ENCODE measurements at regions not wholly inside any gene's neighbourhood (a gene's known extent, or its start where the extent isn't known, plus 50 kb on each side); places are given as distances from the start of the nearest gene placed in this dataset.
"Not testable (repeated sequence)": the region's sequence is repeated elsewhere in the genome, so short reads cannot be mapped to it uniquely, and the experiment has no call there.

DNA sequence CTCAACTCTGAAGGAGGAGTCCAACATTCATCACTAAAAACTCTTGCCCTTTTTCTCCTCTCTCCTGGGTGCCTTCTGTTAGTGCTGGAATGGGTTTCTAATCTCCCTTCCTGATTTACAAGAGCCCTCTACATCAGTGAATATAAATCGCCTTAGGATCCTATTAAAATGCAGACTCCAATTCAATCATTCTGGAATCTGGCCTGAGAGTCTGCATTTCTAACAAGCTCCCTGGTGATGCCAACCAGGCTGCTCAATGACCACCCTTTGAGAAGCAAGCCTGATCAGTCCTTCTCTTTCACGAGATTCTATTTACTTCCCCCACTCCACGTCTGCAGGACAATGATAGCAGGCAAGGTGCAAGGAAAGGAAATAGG lies 72.8 kb upstream of the E2F3 start:
- ATAC-seq (no peak), DNase-seq (ENCODE audit: low spot score in 2 of 2) (no peak)
- H3K27ac Mint-ChIP-seq = no peak overlapping the region
- no peaks in the 10 kb centered on the region for H3K9me3 Mint-ChIP-seq
- H3K36me3 Mint-ChIP-seq = no peaks in the 10 kb centered on the region

DNA sequence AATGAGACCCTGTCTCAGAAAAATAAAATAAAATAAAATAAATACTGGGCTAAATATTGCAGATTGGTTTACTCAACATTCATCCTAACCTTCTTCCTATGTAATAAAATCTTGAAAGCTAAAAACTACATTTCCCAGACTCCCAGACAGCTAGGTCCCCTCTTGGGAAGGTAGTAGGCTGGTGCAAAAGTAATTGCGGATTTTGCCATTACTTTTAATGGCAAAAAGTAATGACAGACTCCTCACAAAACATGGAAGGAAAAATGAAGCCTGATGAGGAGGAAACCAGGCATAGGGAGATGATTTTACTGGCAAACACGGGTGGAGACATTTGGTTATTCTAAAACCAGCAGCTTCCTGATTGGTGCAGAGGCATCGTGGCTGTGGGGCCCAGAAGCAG lies 70.6 kb upstream of the E2F3 start:
- DNase-seq (ENCODE audit: low spot score in 2 of 2) (no peak), ATAC-seq (no peak)
- no peak overlapping the region for H3K27ac Mint-ChIP-seq
- no peaks in the 10 kb centered on the region for H3K36me3 Mint-ChIP-seq
- H3K9me3 Mint-ChIP-seq = peaks cover 0 to 7% of the 10 kb centered on the region in 2 donors

DNA sequence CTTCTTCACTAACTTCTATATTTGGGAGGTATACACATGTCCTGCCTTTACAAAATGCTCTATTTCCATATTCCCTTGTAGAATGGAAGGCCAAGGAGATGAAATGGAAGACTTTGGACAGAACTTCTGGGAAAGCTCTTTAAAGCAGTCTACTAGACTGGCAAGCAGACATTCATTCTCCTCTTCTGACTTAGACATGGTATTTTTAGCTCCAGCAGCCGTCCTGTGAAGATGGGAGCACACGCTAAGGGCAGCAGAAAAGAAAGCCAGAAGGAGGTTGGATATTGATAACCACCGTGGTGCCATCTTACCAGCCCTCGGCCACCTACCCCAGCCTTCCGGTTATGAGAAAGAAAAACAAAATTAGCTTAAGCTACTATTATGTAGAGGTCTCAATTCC lies 70.1 kb upstream of the E2F3 start:
- H3K27ac Mint-ChIP-seq = no peak overlapping the region
- no peaks in the 10 kb centered on the region for H3K36me3 Mint-ChIP-seq
- peaks cover 0 to 7% of the 10 kb centered on the region in 2 donors for H3K9me3 Mint-ChIP-seq
- ATAC-seq (no peak), DNase-seq (ENCODE audit: low spot score in 2 of 2) (no peak)

DNA sequence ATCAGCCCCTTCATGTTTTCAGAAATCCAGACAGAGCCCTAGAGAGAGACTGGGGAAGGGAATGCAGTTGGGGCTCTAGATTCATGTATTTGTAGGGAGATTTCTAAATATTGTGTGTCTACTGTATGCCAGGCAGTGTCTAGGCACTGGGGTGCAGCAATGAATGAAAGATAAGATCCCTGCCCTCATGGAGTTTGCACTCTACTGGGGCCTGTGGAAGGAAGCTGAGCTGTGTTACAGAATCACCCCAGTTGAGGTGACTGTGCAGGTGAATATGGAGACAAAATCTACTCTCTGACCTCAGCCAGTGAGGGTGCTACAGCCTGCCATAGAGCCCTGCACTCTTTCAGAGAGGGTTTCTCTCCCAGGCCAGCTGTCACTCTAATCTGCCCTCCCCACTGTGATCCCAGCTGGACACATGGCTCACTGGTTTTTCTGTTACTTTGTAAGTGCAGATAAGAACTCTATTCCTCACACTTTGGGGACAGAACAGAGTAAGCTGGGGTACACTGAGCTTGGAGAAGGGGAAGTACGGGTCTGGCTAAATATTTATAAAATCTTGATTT lies 69.2 kb upstream of the E2F3 start:
- H3K27ac Mint-ChIP-seq = no peak overlapping the region
- no peak for ATAC-seq
- H3K9me3 Mint-ChIP-seq = peaks cover 0 to 7% of the 10 kb centered on the region in 2 donors
- no peak for DNase-seq (ENCODE audit: low spot score in 2 of 2)
- H3K36me3 Mint-ChIP-seq = no peaks in the 10 kb centered on the region

DNA sequence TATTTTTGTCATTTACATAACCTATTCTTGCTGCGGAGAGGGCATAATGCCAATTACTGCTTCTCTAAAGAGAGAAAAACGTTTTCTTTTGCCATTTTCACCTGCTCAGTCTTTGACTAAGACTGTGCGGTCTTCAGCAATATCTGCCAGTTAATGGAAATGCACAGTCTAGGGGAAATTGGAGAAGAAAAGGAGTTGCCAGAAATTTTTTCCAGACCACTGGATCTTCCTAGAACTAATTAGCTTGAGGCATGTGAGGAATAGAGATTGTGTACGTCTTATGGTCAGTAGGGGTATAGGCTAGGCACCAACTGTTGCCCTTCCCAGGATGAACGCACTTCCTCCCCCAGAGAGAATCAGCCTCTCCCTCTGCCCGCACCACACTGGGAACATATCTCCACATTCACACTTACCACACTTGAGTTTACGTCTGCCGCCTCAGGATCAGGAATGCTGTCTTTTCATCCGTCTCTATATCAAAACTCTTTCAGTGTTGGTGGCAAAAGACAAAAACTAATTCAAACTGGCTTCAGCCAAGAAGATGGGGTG lies 67.9 kb upstream of the E2F3 start:
- ATAC-seq (no peak), DNase-seq (ENCODE audit: low spot score in 2 of 2) (no peak)
- peaks cover 3 to 7% of the 10 kb centered on the region in 2 donors for H3K9me3 Mint-ChIP-seq
- no peaks in the 10 kb centered on the region for H3K36me3 Mint-ChIP-seq
- H3K27ac Mint-ChIP-seq = no peak overlapping the region

DNA sequence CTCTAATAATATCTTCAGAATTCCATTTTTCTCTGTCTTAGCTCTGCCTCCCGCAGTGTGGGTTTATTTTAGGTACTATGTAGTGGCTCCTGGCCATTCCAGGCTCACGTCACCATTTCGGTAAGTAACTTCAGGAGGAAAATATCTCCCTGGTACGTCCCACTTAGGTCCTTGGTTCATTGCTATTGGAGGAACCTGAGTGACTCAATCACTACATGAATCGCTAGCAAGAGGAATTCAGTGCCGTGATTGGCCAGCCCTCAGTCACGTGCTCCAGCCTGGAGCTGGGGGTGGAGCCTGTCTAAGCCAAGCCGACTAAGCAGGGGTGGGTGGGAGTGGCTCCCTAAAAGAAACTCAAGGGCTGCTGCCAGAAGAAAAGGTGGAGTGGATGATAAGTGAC lies 67.3 kb upstream of the E2F3 start:
- no peak for ATAC-seq
- Mint-ChIP-seq H3K9me3 (peaks cover 3 to 7% of the 10 kb centered on the region in 2 donors), H3K27ac (no peak overlapping the region), H3K36me3 (no peaks in the 10 kb centered on the region)
- no peak for DNase-seq (ENCODE audit: low spot score in 2 of 2)

DNA sequence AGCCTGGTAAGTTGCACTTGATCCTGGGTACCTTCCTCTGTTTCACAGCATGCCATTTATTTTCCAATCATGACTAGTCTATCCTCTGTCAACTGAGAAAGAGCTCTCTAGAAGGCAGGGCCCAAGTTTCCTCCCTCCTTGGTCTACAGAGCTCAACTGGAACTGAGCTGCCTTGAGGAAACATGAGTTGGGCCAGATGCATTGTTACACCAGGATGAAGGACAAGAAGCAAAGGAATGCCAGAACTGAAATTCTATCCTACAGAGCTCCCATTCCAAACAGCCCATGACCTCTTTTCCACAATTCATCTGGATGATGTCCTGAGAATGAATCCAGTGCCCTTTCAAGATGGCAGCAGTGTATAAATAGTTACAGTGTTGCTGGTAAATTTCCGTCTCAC lies 66.7 kb upstream of the E2F3 start:
- DNase-seq (ENCODE audit: low spot score in 2 of 2) (no peak), ATAC-seq (no peak)
- Mint-ChIP-seq H3K9me3 (peaks cover 3 to 11% of the 10 kb centered on the region in 2 donors), H3K27ac (no peak overlapping the region), H3K36me3 (no peaks in the 10 kb centered on the region)

DNA sequence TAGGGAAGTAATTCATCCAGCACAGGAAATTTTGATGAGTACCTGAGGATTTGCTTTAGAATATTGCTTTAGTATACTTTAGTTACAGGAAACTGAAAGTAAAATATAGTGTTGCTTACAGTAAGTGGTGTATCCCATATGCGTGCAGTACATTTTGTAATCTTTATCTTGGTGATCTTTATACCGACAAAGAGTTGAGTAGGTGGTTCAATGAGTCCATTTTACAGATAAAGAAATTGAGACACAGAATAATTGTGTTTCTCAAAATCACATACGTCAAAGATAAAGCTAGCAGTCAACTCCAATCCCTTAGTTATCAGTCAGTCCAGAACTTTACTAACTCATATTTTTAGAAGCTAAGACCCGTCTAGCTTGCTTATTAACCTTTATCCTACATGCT lies 65.8 kb upstream of the E2F3 start:
- H3K9me3 Mint-ChIP-seq = peaks cover 3 to 13% of the 10 kb centered on the region in 2 donors
- peak overlapping the region; percentile 1 to 83 for H3K27ac Mint-ChIP-seq
- ATAC-seq (peak in 1 of 2 donors; percentile 63), DNase-seq (ENCODE audit: low spot score in 2 of 2) (no peak)
- no peaks in the 10 kb centered on the region for H3K36me3 Mint-ChIP-seq

DNA sequence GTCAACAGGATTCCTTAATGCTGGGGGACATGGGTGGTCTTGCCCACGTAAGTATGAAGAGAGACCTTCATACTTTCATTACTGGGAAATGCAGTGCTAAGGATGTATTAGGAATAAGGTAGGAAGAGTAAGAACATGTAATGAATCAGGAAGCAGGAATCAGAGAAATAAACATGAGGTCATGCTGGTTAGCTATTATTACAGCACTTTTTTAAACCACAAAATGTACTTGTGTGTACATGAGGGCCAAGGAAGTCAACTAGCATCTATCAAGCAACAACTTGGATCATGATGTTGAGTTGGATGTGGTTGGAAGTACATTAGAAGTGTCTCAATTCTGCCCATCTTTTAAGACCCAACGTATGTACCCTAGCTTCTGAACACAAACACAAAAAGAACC lies 63.5 kb upstream of the E2F3 start:
- Mint-ChIP-seq H3K27ac (no peak overlapping the region), H3K36me3 (no peaks in the 10 kb centered on the region)
- ATAC-seq = no peak

DNA sequence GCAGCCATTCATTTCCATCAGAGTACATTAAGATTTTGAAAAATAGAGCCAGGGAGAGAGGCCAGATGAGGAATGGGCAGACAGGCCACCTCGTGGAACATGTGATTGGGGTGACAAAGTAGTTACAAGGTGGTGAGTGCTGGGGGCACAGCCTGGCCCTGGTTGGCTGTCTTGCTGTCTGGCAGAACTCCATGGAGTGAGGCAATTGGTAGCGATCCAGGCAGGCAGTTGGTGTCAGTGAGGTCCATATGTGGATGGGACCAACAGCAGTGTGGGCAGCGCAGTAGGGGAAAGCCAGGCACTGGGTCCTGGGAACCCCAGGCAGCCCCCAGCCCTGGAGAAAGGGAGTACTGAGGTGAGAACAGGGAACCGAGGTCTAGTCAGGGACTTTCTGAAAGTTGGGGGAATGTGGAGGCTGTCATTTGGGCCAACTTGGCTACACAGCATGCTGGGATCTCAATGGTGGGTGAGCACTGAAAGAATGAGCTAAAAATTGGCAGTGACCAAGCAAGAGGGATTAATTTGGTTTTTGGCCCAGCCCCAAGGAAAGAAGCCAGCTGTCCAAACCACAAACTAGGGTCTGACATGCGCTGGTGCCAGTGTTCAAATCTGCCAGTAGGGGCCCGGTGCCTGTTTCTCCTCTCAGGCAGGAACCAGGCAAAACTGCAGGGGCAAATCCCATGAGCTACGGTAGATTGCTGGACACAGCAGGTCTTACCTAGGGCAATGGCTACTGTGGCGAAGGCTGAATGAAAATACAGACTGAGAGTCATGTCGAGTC lies 61.4 kb upstream of the E2F3 start:
- DNase-seq (ENCODE audit: low spot score in 2 of 2) = no peak
- Mint-ChIP-seq H3K36me3 (no peaks in the 10 kb centered on the region), H3K27ac (peak overlapping the region in 1 of 2 donors; percentile 2), H3K9me3 (peaks cover 3 to 11% of the 10 kb centered on the region in 2 donors)
- no peak for ATAC-seq

More for the DNA sequence above, 63.5 kb upstream of the E2F3 start:
- peaks cover 3 to 13% of the 10 kb centered on the region in 2 donors for H3K9me3 Mint-ChIP-seq
- no peak for DNase-seq (ENCODE audit: low spot score in 2 of 2)

DNA sequence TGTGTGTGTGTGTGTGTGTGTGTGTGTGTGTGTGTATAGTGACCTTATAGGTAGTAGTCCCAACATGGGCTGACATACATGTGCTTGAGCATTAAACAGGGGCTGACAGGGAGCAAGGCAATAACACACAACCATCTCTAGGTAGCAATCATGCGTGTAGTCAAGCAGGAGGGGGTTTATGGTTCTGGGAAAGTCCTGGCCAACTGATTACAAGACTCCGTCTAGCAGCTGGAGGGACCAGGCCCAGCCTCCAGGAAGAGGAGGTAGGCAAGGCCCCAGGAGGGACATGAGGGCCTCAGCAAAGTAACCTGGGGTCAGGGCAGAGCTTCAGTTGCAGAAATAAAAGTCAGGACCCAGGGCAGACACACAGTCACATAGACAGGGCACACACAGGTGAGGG lies 60.6 kb upstream of the E2F3 start:
- Mint-ChIP-seq H3K27ac (peak overlapping the region in 1 of 2 donors; percentile 51), H3K36me3 (no peaks in the 10 kb centered on the region), H3K9me3 (peaks cover 3 to 10% of the 10 kb centered on the region in 2 donors)
- DNase-seq (ENCODE audit: low spot score in 2 of 2) (no peak), ATAC-seq (no peak)

DNA sequence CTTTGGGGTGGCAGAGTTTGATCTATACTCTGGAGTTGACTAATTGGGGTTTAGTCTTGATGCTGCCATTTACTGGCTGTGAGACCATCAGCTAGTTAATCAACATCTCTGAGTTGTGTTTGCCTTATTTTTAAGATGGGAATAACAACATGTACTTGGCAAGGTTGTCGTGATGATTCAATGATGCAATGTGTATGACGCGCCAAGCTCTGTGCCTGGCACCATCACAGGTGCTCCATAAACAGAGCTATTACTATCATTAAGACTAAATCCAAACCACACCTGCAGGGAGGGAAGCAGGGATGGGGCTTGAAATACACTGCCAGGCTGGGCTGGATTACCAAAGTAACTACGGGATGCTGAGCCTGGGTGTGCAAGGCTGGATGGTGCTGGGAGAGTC lies 60.1 kb upstream of the E2F3 start:
- Mint-ChIP-seq H3K27ac (no peak overlapping the region), H3K9me3 (peaks cover 3 to 10% of the 10 kb centered on the region in 2 donors)

DNA sequence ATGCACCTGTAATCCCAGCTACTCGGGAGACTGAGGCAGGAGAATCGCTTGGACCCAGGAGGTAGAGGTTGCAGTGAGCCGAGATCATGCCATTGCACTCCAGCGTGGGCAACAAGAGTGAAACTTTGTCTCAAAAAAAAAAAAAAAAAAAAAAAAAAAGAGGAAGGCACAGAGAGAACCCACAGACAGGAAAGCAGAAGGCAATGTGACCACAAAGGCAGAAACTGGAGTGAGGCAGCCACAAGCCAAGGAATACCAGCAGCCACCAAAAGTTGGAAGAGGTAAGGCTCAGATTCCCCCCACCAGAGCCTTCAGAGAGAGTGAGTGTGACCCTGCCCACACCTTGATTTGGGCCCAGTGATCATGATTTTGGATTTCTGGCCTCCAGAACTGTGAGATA lies 54.7 kb upstream of the E2F3 start:
- H3K27ac Mint-ChIP-seq; ATAC-seq; H3K9me3 Mint-ChIP-seq; DNase-seq (ENCODE audit: low spot score in 2 of 2); H3K36me3 Mint-ChIP-seq: not testable (repeated sequence)

More for the DNA sequence above, 60.1 kb upstream of the E2F3 start:
- ATAC-seq (no peak), DNase-seq (ENCODE audit: low spot score in 2 of 2) (no peak)
- no peaks in the 10 kb centered on the region for H3K36me3 Mint-ChIP-seq

DNA sequence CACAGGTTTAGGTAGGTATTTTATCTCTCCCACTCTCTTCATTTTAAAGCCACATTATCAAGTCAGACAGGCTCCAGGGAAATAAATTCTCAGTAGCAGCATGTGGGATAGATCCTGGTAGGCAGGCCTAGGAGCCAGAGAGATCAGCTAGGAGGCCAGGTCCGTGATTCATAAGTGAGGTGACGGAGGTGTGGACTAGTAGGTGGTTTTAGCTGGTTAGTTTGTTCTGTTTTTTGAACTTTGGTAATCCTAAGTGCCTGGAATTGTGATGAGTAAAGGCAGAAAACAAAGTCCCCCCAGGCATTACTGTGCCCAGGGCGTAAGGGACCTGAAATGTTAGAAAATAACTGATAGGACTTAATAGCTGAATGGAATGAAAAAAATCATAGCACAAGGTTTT lies 53.6 kb upstream of the E2F3 start:
- Mint-ChIP-seq H3K9me3 (peaks cover 0 to 9% of the 10 kb centered on the region in 2 donors), H3K36me3 (peaks cover 6% of the 10 kb centered on the region in 2 donors), H3K27ac (peak overlapping the region in 1 of 2 donors; percentile 32)
- ATAC-seq (no peak), DNase-seq (ENCODE audit: low spot score in 2 of 2) (no peak)

DNA sequence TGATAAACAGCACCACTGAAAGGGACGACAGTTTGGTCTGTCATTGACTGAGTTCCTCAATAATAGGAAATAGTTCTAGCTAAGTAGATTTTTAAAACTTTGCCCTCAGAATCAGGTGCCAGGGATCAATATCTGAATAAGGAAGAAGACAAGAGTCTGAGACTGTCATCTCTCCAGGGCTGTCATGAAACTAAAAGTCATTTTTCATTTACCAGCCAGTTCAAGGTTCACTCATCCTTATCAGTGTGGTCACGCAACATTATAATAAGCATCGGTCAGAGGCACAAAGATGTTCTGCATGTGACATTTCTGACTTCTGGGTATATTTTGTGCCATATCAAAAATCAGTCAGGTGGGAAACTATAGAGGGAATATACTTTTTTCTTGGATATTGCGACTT lies 52.5 kb upstream of the E2F3 start:
- Mint-ChIP-seq H3K27ac (no peak overlapping the region), H3K9me3 (peaks cover 0 to 17% of the 10 kb centered on the region in 2 donors), H3K36me3 (peaks cover 8 to 10% of the 10 kb centered on the region in 2 donors)
- DNase-seq (ENCODE audit: low spot score in 2 of 2) = no peak
- no peak for ATAC-seq

DNA sequence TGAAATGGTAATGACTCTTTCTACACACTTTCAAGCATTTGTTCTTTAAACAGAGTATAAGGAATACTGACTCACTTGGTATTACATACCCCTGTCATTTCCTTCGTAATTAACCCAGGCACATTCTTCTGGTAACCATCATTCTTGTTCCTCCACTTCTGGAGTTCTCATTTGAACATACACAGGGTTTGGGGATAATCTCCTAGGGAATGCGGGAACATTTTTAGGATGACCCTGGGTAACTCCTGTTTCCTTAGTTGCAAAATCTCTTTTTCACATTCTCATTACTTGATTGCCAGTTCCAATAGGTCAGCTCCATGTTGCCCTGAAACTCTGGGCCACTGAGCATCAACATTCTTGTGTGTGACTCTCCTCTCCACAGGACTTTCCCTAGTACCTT lies 51.5 kb upstream of the E2F3 start:
- ATAC-seq (no peak), DNase-seq (ENCODE audit: low spot score in 2 of 2) (no peak)
- H3K9me3 Mint-ChIP-seq = peaks cover 0 to 15% of the 10 kb centered on the region in 2 donors
- no peak overlapping the region for H3K27ac Mint-ChIP-seq
- peaks cover 8 to 10% of the 10 kb centered on the region in 2 donors for H3K36me3 Mint-ChIP-seq

DNA sequence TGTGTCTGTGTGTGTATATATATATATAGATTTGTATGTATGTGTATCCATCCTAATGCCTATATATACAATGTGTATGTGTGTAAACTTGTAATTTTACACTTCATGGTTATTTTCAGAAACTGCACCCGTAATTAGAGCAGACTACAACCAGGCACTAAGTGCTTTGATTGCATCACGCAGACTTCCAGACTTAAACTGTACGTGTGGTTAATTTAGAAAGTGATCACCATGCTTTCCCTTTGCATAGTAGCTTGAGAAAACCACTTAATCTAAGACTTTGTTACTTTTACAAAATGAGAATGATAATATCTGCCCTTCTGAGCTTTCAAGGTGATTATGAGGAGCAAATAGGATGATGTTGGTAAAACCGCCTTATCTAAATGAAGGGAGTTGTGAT lies 50.1 kb upstream of the E2F3 start:
- H3K9me3 Mint-ChIP-seq = peaks cover 0 to 16% of the 10 kb centered on the region in 2 donors
- ATAC-seq (no peak), DNase-seq (ENCODE audit: low spot score in 2 of 2) (no peak)
- H3K36me3 Mint-ChIP-seq = peaks cover 8 to 10% of the 10 kb centered on the region in 2 donors
- H3K27ac Mint-ChIP-seq = no peak overlapping the region
